Stimulated activated CD8-positive, alpha-beta memory T cell treated with anti-CD3 and anti-CD28 coated beads, Interleukin-7, amount 100 ng/mL, for 24 hours (primary cell): ENCODE measurements at regions not wholly inside any gene's neighbourhood (a gene's known extent, or its start where the extent isn't known, plus 50 kb on each side); places are given as distances from the start of the nearest gene placed in this dataset.

Experiments
- DNase-seq: peaks from one replicate; pipeline ENCODE4 v3.0.0-alpha.2; 2020; ENCODE audit warnings: low read depth

DNA sequence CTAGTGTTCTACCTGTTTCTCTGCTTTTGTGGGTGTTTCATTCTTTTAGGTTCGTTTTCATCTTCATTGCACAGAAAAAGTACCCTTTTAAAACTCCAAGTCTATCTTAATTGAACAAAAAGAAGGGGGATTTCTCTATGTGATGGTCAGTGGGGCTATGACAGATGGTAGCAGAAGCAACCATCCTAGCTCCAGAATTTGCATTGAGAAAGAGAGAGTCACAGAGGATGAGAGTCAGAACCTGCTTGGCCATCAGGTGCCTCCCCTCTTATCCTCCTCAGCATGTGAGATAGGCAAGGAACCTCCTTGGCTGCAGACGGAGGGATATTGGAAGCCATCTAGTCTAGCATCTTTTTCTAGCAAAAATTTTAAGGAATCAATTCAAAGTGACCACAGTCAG lies 398.0 kb upstream of the DCC start:
- DNase-seq: no peak

DNA sequence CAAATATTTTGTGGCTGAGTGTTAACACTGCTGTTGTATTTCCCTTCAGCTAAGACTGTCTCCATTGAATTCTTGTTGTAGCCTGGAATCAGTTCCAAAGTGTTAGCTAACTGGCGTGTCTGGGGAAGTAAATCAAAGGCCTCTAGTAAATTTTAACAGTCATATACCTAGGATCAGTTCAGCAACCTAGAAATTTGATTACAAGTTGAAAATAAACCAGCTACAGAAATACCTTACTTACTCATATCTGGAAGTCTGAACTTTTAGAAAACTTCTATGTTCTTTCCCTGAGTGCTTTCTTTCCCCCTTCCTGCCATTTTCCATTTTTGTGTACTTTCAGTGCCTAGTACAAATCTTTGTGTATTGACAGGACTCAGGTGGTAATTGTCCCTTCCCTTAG lies 396.7 kb upstream of the DCC start:
- DNase-seq: no peak

DNA sequence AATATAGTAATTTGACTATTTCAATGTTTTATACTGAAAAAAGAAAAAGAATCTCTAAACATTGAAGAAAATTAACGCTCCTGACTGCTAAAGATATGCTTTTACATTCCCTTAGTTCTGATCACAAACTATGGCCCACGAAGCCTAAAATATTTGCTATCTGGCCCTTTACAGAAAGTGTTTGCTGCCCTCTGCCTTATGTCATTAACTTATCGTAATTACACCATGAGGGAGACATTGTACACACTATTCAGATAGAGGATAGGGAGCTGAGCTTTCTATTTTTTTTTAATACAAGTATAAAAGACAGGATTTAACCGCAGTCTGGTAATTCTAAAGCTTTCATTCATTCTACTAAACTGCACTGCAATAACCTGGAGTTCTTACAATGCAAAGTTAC lies 393.1 kb upstream of the DCC start:
- DNase-seq: no peak

DNA sequence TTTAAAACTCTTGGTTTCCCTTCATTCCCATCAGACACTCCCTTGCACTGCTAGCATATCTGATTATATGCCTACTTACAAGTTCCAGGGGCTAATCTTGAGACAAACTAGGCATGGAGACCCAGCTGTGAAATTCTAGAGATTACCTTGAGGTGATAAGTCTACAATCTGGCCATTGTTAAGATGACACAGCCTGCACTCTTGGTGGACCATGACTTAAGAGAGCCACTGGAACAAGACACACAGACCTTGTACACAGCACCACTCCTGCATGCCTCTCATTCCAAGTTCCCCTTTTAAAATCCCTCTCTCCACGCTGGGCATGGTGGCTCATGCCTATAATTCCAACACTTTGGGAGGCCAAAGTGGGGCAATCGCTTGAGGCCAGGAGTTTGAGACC lies 387.2 kb upstream of the DCC start:
- DNase-seq: no peak

DNA sequence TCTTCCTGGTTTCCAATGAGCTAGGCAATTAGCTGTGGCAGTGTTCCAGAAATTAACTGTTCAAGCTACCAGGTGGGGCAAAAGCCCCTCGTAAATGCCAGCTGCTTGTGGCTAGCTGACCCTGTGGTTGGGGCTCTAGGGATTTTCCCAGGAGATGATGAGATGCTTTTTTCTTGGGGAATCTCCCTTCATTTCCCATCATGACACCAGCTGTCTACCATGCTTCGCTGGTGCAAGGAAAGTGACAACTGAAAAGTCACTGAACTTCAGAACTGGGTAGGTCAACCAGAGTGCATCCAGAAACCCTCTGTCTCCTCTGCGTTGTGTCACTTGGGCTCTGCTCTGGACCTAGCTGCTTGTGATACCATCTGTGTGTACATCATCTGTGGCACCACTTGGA lies 386.5 kb upstream of the DCC start:
- no peak for DNase-seq

DNA sequence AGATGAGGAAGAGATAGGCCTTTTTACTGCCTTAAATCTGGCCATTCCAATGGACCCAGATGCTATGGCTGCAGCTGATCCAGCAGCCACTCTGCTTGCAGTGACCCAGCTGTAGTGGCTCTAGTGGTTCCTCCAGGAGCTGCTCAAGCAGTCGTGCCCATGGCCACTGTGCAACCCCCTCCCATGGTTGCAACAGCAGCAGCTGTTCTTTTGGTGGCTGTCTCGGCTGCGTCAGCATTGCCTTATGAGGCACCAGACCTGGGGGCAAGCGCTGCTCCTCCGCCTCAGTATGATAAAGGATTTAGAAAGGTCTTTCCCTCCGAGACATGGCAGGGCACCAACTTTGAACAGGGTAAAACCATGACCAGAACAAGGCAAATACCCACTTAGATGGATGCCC lies 384.9 kb upstream of the DCC start:
- no peak for DNase-seq

DNA sequence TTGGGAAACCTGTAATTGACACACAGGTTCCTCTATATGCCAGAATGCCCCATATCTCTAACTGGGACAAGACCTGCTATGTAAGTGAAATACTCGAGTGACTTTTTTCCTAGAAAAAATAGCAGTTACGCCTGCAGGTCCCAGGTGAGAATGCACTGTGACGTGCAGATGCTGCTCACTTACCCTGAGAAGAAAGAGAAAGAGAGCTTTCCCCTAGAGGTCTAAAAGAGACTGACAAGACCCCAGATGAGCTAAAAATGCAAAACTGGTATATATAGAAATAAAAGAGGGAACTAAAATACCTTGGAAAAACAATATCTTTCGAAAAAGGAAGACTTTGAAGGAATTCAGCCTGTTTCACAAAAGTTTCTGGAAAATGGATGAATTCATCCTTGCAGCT lies 383.0 kb upstream of the DCC start:
- DNase-seq: no peak

DNA sequence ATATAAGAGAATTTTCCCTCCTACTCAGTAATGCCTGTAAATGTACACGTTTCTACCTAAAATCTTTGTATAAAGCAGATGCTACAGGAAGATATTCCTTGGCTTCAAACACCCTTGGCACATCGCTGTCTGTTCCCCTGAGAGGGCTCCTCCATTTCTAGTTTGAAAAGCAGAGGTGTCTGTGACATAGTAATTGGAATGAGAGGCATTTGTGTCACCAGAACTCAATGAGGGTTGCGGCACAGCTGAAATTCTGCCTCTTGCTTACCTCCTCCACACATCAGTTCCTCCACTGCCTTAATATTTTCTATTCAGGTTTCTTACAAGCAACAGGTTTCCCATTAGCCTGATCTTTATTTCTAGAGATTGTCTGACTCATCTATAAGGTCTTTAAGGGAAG lies 359.9 kb upstream of the DCC start:
- DNase-seq: no peak

DNA sequence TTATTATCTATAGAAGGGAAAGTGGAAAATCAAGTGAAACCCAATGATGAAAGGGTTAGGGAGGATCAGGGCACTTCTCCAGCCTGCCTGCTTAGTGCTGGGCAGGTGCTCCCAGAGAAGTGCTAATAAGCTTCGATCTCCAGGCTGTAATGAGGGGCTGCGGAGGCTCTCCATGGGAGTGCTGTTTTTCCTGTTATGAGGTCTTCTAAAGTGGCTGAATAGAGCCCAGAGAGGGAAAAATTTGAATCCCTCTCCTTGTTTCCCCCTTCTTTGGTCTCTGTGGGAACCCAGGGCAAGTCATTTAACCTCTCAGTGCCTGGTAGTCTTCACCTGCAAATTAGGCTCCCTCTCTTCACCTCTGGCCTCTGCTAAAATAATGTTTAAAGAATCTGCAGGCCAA lies 351.7 kb upstream of the DCC start:
- DNase-seq: no peak

DNA sequence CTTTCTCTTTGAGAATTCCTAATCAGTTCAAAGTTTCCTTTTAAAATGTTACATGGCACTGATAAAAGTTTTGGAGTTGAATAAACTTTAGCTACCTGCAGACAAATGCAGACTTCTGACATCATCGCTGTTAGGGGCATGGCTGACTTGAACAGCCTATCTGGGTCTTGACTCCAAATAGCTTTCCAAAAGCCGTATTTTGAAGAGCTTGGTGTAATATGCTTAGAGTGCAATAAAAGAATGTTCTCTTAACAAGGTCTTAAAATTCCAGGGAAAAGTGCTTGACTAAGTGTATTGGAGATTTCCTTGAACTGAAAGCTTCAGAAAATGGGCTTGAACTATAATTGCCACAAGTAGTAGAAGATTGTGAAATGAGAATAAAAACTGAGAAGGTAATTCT lies 342.9 kb upstream of the DCC start:
- DNase-seq: no peak

DNA sequence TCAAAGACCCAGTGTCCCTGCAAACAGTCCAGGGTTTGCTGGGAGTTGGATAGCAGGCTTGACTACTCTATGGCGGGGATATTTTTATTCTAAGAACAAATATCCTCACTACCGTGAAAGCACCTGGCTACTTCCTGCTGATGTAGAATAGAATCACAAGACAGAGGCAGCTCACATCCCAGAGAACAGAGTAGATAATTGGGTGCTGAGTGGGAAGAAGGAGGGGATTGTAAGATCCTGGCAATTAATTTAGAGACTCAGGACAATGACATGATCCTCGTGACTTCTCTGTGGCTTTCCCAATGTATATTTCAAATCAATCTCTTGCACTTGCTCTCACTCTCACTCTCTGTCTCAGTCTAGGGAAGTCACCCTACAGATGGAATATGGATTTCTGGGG lies 341.9 kb upstream of the DCC start:
- no peak for DNase-seq

DNA sequence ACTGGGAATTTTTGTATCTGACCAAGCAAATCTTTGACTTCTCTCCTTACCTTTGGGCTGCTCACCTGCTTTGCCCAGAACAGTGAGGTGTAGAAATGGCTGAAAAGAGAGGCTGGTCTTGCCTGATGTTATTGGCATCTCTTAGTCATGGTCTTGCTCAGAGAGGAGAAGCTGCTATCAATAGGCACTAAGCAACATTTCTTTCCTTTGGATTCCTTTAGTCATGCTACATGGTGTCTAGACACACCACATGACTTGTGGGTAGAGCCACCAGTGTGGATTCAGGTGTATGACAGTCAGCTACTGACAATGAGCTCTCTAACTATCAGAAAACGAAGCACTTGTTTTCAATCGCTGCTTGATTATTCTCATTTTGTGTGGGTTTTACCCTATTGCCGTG lies 341.3 kb upstream of the DCC start:
- no peak for DNase-seq

DNA sequence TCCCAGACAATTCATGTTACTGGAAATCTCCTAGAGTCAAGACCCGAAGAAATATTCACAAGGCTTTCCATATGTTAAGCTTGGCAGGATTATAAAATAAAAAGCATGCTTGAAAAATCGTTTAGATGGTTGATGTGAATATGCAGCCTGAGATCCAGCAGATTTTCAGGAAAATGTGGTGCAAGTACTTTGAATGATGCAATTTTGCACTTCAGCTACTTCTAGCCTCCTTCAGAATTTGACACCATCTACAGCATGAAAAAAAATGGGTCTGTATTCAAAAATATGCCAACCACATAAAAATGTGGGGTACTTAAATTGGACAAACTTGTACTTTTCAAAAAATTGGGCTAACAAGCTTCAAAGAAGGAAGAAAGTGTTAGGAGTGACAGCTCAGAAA lies 340.6 kb upstream of the DCC start:
- no peak for DNase-seq

DNA sequence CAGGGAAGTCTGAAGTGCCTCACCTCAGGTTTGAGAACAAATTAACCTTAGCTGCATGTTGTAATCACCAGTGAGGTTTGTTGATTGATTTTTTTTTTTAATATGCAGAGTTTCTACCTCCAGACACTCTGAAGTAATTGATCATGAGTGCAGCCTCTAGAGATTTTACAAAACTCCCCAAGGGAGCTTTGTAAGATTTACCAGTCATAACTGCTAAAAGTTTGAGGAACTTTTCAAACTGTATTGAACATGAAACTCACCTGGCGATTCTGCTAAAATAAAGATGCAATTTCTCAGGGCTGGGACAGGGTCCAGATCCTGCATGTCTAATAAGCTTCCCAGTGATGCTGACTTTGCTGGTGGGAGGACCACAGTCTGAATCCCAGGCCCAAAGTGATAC lies 339.6 kb upstream of the DCC start:
- DNase-seq: no peak

DNA sequence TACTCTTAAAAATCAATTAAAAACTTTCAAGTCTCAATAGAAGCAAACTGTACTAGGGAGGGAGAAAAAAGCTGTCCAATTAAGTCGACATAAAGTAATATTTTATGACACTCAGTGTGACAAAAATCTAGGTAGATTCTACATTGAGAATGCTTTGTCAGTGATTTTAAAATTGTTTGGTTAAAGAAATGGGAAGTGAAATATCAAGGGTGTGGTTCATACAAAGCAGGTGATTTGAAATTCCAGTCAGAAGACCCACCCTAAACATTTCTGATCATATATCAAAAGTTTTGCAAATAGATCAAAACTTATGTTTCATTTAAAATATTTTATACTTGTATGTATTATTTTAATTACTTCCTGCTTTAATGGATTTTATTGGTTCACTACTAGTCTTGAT lies 338.9 kb upstream of the DCC start:
- no peak for DNase-seq

DNA sequence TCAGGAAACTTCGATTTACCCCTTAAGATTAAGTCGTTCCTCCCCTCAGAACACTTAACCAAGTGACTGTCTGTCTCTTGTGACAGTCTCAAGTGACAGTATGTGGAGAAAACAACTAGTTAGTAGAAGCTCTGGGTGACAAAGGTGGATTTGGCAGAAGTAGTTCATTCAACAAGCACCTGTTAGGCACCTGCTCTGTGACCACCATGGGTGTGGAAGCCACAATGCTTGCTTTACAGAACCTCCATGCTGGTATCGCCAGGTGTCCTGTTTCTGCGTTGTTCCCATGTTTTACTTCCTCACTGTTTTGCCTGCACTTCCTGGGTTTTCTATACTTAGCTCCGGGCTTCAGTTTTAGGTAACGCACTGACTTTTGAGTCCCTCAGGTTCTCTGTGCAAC lies 337.4 kb upstream of the DCC start:
- no peak for DNase-seq

DNA sequence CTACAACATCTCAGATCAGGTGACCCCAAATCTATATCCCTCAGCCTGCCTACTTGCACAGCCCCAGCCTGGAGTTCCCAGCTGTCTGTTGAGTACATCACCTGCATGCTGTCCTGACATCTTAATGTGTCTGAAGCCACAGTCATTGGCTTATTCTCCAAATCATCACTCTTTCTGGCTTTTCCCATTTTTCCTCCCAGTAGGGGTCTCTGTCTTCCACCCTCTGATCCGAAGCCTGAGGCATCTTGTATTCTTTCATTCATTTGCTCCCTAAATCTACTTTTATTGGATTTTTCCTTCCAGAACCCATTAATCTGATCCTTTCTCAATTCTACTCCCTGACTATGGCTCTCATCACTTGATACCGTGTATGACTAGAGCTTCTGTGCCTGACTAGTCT lies 332.9 kb upstream of the DCC start:
- DNase-seq: no peak

DNA sequence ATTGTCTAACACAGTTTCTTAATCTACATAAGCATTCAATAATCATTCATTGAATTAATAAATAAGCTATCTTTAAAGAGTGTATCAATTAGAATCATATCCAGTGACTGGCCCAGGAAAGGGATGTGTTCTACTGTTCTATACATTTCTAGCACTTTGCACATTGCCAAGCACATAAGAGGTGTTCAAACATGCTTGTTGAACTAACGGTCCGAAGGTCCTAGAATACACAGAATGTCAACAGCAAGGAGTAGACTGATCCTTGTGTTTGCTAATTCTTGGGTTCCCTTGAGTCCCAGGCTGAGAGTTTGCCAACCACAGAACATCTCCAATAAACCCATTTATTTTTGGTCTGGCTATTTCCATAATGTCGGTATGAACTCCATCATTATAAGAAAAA lies 331.7 kb upstream of the DCC start:
- DNase-seq: no peak

DNA sequence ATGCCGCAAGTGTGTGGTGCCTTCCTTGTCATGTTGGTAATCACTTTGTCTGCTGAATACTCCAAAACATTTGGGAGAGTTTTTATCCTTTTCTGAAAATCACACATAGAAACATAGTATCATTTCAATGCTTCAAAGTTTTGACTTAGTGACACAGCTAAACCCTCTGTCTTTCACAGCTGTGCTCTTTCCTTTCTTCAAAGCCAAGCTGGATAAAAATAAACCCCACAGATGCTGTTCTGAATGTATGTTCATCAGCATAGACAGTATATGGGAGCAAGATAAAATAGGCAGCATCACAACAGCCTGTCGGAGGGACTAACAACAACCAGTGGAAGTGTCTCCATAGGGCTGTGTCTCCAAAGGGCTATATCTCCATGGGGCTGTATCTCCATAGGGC lies 331.3 kb upstream of the DCC start:
- no peak for DNase-seq

DNA sequence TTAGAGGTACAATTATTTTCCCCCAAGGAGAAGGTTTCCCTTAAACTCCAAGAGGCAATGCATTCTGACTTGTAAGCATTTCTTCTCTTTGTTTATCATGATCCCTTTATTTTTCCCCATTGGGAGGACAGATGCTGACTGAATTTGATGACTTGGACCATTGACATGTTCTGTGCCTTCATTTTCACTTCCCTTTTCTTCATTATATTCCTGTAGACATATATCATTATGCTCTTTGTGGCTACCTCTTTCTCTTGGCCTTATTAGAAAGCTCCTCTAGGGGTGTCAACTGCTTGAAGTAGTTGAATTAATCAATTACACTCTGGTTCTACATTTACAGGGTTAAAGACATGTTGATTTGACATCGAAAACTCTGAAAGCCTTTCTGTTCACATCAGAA lies 330.0 kb upstream of the DCC start:
- DNase-seq: no peak

DNA sequence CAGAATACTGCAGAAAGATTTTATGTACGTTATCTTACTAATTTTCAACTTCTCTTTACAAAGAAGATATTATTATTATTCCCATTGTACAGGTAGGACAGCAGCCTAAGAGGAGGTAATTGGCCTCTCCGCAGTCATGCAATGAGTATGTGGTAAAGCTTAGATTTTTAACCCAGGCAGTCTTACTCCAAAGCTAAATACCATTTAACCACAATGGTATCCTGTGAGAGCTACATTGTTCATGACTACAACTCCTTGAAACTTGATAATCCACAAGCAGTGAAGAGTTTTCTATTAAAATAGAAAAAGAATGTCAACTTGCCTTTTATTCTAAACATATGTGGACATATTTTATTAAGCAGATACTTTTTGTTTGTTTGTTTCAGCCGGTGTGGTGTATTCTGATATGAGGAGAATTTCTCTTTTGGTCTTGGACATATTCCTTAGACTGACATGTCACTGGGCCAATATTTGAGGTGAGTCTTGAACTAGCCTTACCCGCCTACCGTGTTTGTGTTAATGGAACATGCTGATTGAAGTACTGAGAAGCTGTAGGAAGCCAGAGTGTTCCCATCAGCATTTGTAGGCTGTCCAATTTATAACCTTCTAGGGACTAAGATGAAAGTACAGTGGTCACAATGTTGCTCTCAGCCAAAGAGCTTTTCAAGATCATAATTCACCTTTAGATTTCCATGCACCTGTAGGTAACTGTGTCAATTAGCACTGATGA lies 293.9 kb upstream of the DCC start:
- DNase-seq: no peak

DNA sequence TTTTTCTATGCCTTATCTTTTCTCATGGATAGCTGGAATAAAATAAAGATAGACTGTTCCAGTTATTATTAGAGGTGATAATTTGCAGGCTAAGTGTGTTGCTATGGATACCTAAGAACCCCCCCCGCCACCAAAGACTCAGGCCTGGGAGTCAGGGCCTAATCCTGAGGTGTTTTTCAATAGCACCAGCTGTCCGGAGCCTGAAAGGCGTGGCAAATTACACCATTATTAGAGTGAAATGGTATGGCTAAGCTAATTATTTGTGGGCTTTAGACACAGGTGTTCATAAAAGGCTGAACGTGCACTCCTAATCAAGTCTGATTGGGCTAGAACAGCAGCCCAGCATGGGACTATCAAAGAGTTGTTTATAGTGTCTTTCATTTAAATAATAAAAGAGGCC lies 293.2 kb upstream of the DCC start:
- no peak for DNase-seq

DNA sequence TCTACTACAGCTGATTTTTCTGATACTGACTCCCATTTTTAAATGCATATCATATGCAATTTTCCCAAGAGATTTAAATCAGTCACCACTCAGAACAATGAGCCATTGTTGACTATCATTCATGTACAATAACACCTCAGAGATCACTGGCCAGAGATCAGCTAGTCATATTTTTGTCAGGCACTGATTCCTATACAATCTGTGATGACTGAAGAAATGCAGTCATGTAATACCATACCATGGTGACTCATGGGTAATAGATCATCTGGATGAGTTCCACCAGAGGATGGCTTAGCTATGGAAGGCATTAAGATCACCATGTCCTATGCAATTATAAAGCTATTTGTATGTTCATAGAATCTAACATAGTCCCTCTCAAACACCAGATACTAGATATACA lies 285.7 kb upstream of the DCC start:
- no peak for DNase-seq

DNA sequence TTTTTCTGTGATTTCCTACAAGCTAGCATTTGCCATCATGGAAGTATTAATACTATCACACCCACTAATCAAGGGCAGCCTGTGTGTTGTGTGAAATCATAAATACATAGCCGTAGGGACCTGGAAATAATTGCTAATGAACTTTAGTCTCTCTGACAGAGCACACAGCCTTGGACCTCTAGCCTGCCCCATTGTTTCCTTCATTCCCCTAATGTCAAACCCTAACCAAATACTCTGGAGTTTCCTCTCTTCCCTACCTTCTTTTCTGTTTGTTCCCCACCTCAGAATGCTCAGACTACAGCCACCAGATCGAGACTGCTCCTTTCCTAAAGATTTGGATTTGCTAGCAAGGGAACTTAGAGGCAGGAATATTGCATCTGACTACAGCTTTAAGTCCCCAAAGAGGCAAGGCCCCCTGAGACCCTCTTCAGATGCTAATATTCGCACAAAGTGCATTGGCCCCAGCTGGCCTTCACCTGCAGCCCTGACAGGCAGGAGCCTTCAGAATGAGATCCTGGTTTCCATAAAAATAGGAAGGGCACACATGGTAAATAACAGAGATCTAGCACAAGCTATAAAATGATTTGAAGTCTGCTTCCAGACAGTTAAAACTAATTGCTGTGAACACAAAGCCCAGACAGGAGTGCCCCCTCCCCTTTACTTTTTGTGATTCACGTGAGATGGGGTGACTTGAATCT lies 279.2 kb upstream of the DCC start:
- no peak for DNase-seq
